Activated CD4-positive, CD25-positive, alpha-beta regulatory T cell treated with anti-CD3 and anti-CD28 coated beads, Interleukin-2, amount 50 U/mL, for 16 hours (primary cell): ENCODE measurements at regions not wholly inside any gene's neighbourhood (a gene's known extent, or its start where the extent isn't known, plus 50 kb on each side); places are given as distances from the start of the nearest gene placed in this dataset.
A peak's percentile ranks its signal among the peaks of the same experiment; 100 is the strongest.
"Not testable (repeated sequence)": the region's sequence is repeated elsewhere in the genome, so short reads cannot be mapped to it uniquely, and the experiment has no call there.

Experiments
- DNase-seq: peaks from one replicate; pipeline ENCODE4 v3.0.0-alpha.2; 2020; ENCODE audit warnings: low read depth, low spot score

DNA sequence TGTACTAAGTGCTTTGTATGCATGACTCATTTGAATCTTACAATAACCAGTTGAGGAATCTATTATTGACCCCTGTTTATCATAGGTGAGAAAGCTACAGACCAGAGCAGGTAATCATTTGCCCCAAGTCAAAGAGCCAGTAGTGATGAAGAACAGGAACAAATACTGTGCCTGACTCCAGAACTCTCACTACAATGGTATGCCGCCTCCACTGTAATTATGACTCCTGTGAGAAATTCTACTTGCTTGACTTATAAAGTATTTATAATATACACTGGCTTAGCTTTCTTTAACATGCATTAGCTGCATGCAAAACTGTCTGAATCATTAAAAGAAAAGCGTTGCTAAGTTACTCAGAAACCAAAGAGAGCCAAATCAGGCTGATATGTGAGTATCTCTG, 92.6 kb downstream of the ZNF281 start:
- DNase-seq, result no peak

DNA sequence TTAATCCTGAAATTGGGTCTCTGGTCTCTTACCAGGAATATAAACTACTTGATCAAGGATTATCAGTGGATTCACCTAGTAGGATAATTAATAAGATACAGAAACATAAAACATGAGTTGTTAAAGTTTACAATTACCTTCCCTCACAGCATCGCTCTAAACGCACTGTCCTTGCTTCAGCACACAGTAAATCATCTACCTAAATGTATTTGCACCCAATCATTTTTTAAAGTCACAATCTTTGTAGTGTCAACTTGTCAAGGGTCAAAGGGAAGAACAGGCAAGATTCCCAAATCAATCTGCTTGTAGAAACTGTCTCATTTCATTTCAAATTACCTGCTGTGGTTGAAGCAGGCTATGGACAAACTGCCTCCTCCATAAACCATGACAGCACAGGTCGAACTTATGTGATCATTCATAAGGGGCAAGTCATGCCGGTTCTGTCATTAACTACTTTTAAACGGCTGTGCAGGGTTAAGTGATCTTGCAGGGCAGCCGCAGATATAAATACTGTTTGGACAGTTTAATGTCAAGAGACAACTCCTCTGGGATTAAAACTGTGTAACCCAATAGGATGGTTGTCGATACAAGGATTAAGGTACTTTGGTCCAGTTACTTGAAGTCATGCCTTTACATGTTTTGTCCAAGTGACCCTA, 93.6 kb downstream of the ZNF281 start:
- no peak for DNase-seq

DNA sequence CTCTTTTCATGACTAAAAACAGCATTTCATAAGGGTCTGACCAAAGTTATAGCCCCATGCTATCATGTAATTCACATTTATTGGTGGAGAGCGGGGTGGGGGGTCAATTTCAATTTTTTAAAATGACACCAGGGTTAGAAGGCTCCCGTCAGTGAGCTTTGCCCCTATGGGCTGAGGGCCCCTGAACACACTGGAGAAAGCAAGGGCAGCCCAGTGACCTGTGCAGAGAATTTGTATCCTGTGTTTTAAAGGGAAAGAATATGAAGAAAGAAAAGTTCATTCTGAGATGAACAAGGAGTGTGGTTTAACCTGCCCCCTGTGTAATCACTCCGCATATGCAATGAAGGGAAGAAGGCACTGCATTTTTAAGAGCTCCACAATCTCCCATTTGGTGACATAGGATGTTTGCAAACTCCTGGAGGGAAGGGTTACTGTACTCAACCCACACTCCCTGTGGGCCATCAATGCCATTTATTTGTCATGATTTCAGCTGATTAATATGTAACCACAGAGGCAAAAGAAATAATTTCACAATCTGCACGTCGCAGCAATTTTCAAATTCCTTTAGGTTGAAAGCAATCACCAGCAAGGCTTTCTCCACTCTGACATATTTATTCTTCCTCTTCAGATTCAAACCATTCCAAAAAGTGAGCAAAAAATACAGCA, 95.6 kb downstream of the ZNF281 start:
- no peak for DNase-seq

DNA sequence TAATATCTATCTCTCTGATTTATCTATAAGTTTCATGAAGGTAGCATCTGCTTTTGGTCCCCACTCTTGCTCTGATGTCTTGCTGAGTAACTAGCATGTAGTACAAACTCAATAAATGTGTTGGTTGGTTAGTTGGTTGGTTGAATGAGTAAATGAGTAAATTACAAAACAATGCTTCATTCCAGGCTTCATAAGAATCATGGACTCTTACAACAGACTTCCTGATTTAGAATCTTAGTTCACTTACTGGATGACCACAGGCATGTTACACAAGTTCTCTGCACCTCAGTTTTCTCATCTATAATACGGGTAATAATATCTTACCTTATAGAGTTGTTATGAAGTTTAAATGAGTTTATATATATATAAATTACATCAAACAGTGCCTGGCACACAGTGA, 98.6 kb downstream of the ZNF281 start:
- DNase-seq, result no peak

DNA sequence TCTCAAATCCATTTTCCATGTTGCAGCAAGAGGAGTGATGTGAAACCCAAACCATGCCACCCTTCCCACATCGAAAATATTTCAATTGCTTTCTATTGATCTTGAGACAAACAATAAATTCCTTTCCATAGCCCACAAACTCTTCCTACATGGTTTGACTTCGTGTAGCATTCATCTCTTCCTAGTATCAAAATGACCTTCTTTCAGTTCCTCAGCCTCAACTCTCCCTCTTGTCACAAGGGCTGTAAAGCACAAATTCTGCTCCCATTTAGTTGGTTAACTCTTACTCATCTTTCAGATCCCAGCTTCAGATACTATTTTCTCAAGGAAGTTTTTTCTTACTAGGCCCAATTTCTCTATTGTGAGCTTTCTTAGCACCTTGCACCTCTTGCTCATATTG, 99.0 kb downstream of the ZNF281 start:
- DNase-seq, result no peak

DNA sequence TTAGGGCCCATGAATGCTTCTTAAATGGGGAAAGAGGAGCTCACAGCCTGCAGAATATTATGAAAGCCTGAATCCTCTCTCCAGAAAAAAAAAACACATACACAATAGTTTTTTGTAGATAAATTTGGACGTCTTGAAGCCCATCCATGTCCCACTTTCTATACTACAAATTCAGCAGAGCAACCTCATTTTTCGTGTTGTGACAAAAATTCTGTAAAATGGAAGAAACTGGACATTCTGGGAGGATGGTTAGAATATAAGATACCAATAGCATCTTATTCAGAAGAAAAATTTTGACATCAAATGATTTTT, 102.1 kb downstream of the ZNF281 start:
- DNase-seq, result no peak

DNA sequence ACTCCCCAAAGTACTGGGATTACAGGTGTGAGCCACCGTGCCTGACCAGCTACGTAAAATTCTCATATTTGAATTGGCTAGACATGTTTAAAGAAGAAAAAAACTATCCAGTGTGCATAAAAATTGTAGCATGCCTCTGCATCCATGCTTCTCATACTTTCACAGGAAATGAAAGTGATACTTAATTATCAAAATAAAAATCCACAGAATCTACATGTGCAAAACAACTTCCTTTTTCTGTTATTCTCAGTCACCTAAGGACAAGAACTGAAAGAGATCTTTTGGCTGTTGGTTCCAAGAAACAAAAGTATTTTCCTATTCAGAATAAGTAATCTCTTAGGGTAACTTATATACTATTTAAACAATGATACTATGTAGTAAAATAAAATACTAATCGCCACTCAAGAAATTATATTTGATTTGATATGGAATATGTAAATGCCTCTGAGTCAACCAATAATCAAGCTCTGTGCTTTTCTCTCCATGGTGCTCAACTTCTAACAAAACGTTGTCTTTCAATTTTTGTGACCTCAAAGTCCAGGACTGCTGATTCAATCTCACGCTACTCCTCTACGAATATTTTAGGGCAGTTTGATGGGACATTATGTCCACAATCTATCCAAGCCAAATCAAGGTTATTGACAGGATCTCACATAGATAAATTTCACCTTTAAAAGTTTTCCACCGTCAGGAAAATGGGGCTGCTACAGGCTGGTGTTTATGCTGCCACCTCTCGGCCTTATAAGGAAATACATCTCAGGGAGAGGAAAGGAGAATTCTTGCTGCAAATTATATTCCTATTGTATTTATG, 102.7 kb downstream of the ZNF281 start:
- DNase-seq, result no peak

DNA sequence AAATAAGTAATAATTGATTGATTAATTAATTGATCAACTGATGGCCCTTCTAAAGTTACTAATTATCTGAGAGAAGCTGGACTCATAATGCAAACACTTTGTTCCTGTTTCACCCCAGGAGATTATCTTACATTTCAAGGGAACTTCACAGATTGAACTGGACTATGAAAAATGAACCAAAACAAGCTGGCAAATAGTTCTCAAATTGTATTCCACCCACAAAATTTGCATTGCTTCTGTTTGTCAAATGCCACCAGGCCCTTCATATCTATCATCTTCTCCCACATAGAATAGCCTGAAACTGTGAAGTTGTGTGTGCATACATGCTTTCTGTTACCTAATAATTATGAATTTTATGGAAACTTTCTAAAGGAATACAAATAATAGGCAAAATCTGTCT, 104.0 kb downstream of the ZNF281 start:
- no peak for DNase-seq

DNA sequence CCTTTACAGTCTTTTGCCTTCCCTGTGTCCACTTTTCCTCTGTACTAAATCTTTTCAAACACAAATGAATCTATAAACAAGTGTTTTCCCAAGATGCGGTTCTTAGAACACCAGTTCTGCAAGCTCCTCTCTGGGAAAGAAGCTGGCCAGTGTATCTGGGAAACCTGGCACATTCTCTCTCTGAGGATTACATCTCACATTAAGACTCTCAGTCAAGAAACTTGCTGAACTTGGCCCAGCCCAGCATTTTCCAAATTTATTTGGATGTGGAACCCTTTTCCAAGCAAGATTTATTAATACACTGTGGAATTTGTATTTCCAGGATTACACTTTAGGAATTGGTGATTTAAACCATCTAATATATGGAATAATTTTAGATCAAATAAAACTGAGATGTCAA, 105.7 kb downstream of the ZNF281 start:
- no peak for DNase-seq

DNA sequence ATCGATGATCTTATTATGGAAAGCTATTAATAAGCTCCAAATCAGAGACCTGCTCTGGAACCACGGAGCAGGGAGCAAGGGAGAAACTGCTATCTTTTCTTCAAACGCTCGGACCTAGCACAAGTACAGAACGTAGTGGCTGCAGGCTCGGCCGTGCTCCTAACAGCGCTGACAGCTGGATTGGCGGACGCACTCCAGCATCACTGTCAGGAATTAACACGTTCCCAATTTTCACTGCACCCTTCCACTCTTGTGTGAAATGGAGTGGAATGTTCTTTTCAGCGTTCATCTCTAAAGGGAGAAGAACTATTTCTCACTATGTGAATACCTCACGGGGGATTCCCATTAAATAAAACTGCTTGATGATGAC, 106.9 kb downstream of the ZNF281 start:
- no peak for DNase-seq

DNA sequence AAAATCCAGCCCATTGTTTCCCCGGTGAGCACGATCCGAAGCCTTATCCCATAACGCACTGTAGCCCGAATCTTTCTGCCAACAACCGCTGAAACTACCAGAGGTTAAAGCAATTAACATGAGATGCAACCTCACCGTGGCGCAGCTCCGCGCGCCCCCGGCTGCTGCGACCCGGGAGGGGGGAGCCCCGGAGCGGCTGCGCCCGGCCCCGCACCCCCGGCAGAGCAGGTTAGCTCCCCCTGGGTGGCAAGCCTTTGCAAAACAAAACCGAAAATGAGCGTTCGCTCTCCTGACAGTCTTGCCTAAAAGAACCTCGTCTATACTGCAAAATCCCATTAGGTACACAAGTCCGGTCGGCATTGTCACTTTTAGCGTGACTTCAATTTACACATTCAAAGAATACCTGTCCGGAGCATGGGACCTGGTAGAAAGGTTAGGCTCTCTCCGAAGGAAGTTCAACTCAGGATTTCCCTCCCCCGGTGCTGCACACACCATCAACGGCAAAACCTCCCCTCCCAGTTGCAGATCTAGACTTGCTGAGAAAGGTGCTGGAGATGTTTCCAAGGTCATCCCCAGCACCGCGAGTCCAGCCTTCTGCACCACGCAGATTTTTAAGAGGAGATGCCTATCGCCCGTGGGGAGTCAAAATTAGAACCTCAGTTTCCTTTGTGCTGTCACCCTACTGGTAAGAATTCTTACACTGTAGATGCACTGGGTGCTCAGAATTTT, 107.5 kb downstream of the ZNF281 start:
- DNase-seq, result peak; percentile 34

DNA sequence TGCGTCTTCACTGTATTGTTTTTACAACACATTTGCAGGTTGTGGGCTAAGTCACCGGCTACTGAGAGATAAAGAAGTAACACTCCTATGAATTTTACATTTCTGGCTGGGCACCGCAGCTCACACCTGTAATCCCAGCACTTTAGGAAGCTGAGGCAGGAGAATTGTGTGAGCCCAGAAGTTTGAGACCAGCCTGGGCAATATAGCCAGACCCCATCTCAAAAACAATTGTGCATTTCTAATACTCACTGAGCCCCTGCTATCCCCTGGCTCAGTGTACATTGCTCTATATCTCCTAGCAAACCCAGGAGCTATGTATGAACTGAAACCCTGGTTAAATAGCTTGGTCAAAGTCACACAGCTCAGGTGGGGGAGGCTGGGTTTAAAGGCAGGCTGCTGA, 108.7 kb downstream of the ZNF281 start:
- DNase-seq, result no peak

DNA sequence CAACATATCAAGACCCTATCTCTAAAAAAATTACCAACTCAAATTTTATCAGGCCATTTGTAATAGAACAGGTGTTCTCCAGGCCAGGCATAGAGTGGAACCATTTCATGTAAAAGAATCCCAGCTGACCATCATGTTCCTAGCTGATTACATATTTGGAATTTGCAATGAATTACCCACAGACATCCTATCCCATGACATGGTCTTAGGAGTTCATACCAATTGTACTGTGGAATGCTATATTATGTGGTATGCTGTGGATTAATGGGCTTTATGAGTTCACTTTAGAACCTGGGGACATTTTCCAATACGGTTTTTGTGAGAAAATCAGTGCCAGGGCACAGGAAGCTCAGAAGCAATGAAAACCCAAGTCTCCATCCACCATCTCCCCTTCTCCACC, 110.3 kb downstream of the ZNF281 start:
- no peak for DNase-seq

DNA sequence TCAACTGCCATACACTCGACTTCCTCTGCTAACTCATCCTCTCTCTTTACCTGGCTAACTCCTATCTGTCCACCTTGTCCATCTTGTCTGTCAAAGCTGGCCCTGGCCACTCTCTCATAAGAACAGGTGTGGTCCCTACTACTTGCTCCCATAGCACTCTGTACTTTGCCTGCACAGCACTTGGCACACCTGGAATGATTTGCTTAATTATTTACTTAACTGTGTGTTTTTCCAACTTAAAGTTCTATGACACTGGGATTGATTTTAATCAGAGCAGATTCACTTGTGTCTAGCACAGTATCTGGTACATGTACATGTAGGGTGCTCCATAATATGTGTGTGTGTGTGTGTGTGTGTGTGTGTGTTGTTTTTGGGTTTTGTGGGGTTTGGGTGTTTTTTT, 111.6 kb downstream of the ZNF281 start:
- DNase-seq, result no peak

DNA sequence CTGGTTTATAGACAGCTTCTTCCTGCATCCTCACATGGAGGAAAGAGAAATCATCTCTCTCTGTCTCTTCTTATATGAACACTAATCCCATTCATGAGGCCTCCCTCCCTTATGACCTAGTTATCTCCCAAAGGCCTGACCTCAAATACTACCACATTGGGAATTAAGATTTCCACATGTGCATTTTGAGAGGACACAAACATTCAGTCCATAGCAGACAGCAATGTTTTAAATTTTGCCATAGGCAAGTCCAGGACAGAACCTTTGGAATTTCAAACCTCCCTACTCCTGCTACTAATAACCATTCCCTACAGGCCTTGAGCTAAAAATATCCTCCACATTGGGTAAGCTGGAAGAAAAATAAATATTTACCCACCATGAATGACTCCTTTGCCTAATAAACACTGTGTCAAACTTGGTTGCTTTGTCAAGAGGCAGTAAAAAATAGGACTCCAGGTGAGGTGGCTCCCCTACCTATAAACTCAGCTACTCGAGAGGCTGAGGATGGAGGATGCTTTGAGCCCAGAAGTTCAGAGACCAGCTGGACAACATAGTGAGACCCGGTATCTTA, 113.7 kb downstream of the ZNF281 start:
- DNase-seq, result no peak

DNA sequence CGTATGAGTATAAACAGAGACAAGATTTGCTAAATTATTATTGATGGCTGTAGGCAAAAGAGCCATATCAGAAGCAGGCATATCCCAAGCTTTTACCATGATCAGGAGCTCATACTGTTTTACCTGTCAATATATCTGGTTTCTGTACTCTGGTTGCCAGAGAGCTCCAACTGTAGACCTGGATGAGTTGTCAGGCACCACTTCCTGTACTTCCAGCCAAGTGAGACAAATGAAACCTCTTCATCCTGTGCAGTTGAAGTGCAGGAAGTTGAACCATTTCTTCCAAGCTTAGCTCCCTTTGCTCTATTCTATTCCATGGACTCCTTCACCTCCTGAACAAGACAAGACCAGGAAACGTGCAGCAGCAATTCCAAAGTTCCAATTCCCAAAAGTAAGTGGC, 115.6 kb downstream of the ZNF281 start:
- DNase-seq, result no peak

DNA sequence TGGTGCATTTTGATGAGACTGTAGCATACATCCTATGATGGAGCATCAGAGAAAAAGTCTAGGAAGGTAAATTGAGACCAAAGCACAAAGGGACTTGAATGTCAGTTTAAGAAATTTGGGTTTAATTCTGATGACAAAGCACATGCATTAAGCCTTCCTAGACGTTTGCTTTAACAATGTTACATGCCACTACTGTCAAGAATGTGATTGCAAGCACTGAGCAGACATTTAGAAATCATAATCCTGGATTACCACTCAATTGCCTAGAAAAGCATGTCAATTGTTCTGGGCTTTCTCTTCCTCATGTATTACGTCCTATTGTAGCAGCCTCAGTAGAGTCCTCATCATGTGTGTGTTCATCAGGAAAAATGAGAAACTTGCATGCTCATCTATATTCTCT, 117.1 kb downstream of the ZNF281 start:
- DNase-seq, result no peak

DNA sequence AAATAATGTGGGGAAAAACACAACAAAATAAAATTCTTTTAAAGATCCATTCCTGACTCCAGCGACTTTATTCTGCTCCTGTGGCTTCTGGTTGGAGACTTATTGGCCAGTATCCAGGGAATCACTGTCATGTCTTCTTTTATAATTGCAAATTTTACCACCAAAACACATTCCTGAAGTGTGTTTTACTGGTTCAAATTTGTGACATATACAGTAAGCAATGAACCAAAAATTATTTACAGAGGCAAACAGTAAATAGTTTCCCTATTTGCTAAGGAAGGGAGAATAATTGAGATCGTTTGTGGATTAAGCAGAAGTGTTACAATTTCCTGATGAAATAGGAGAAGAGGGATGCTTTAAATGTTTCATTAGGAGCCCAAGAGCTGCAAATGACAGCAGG, 118.7 kb downstream of the ZNF281 start:
- DNase-seq, result no peak

DNA sequence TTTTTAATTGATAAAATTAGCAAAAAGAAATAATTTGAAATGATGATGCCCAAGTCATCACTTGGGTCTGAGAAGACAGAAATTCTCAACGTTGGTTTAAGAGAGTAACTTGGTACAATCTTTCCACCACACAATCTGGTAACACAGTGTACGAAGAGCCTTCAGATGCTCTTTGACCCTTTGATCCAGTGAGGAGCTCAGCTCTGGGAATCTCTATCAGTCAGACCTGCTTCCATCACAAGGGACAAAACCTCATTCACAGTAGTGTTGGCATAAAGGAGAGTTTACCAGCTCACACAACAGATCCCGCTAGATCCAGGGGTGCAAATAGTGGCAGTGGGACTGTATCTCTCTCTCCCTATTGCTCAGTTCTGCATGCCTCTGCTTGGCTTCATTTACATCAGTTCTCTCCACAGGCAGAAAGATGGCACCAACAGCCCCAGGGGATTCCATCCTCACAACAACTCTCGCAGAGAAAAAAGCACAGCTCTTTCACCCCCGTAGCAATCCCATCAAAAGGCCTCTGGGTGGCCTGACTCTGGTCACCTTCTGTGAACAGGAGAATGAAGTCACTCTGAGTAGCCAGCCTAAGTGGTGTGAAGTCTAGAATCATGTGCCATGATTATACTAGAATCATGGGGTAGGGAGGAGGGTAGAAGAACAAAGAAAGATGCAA, 119.7 kb downstream of the ZNF281 start:
- DNase-seq, result no peak

DNA sequence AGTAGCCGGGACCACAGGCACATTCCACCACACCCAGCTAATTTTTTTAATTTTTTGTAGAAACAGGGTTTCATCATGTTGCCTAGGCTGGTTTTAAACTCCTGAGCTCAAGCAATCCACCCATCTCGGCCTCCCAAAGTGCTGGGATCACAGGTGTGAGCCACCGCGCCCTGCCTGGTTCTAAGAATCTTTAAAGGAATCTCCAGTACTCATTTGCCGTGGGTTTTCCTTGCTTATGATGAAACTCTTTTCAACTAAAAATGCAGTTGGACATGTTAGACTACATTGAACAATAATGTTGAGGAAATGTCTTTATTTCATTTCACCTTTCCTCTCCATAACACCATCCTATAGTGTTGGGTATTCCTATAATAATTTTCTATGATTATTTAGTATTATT, 121.6 kb downstream of the ZNF281 start:
- no peak for DNase-seq

DNA sequence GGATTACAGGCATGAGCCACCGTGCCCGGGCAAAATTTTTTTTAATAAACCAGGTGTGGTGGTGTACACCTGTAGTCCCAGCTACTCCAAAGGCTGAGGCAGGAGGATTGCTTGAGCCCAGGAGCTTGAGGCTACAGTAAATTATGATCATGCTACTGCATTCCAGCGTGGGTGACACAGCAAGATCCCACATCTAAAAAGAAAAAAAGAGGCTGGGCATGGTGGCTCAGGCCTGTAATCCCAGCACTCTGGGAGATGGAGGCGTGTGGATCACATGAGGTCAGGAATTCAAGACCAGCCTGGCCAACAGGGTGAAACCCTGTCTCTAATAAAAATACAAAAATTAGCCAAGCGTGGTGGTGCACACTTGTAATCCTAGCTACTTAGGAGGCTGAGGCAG, 125.6 kb downstream of the ZNF281 start:
- not testable (repeated sequence) for DNase-seq
